ENCODE measurements at regions not wholly inside any gene's neighbourhood (a gene's known extent, or its start where the extent isn't known, plus 50 kb on each side); places are given as distances from the start of the nearest gene placed in this dataset.

DNA sequence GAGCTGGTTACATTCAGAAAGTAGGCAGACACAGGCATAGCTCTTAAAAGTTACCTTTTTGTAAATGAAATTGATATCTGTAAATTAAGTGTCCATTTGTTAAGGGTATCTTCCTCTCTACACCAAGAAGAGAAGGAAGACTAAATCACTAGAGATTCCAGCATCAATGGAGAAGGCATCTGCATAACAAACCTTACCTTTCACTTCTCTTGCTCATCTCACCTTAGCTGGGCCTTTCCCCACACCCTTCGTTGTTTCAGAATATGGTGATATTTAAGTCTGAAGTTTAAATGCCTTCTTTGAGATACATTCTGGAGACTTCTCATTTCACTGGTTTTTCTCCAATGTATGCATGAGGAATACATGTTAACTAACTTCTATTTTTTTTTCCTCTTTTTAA is 54.5 kb upstream of the TGFBR2 start:
- TF ChIP-seq CTCF (IDR thresholded peaks at IDR 0.05) (no peak), POLR2AphosphoS5 (IDR thresholded peaks at IDR 0.05) (no peak), EP300 (IDR thresholded peaks at IDR 0.05) (no peak), POLR2A (IDR thresholded peaks at IDR 0.05) (no peak)
